Hepatocyte (in vitro differentiated cells): ENCODE measurements at regions not wholly inside any gene's neighbourhood (a gene's known extent, or its start where the extent isn't known, plus 50 kb on each side); places are given as distances from the start of the nearest gene placed in this dataset.

Source experiments
- DNase-seq: peaks from one replicate; pipeline ENCODE4 v3.0.0-alpha.2; 2016; ENCODE audit warnings: low spot score
- H2AFZ ChIP-seq: fragments of 200-600 bp; sonication (generic); 2 replicates; pipeline ENCODE4 v1.6.0; 2016; ENCODE audit warnings: antibody characterized with exemption, mild to moderate bottlenecking
- H3K27ac ChIP-seq: fragments of 200-600 bp; sonication (generic); 2 replicates; pipeline ENCODE4 v1.5.1; 2016; ENCODE audit warnings: mild to moderate bottlenecking
- H3K27me3 ChIP-seq: fragments of 200-600 bp; sonication (generic); 2 replicates; pipeline ENCODE4 v1.6.1; 2016
- H3K36me3 ChIP-seq: fragments of 200-600 bp; sonication (generic); replicated peaks from 2 replicates; pipeline ENCODE4 v1.5.1; 2016; ENCODE audit warnings: low read depth; ENCODE audit not compliant: insufficient read depth
- H3K4me1 ChIP-seq: fragments of 200-600 bp; sonication (generic); 2 replicates; pipeline ENCODE4 v1.5.1; 2016; ENCODE audit warnings: mild to moderate bottlenecking, moderate library complexity; ENCODE audit not compliant: insufficient read depth
- H3K4me2 ChIP-seq: fragments of 200-600 bp; sonication (generic); 2 replicates; pipeline ENCODE4 v1.6.0; 2016
- H3K4me3 ChIP-seq: fragments of 200-600 bp; sonication (generic); 2 replicates; pipeline ENCODE4 v1.5.1; 2016; ENCODE audit warnings: mild to moderate bottlenecking
- H3K79me2 ChIP-seq: fragments of 200-600 bp; sonication (generic); 2 replicates; pipeline ENCODE4 v1.6.0; 2017; ENCODE audit warnings: mild to moderate bottlenecking
- H3K9me2 ChIP-seq: fragments of 200-600 bp; sonication (generic); replicated peaks from 2 replicates; pipeline ENCODE4 v1.6.0; 2017; ENCODE audit warnings: mild to moderate bottlenecking; ENCODE audit not compliant: insufficient read depth
- H3K9me3 ChIP-seq: fragments of 200-600 bp; sonication (generic); 2 replicates; pipeline ENCODE4 v1.5.1; 2016; ENCODE audit warnings: low read depth, mild to moderate bottlenecking
- H4K20me1 ChIP-seq: fragments of 200-600 bp; sonication (generic); 2 replicates; pipeline ENCODE4 v1.6.0; 2016; ENCODE audit warnings: mild to moderate bottlenecking; ENCODE audit not compliant: insufficient read depth, poor library complexity, severe bottlenecking
- EZH2 ChIP-seq: fragments of 200-600 bp; sonication (generic); IDR thresholded peaks from 2 replicates; pipeline ENCODE4 v1.6.1; 2016; ENCODE audit warnings: antibody characterized with exemption, mild to moderate bottlenecking, borderline replicate concordance
- EZH2phosphoT487 ChIP-seq: fragments of 200-600 bp; sonication (generic); IDR thresholded peaks from one replicate; pipeline ENCODE4 v1.6.1; 2018; ENCODE audit warnings: antibody characterized with exemption, mild to moderate bottlenecking, low read depth, moderate library complexity; ENCODE audit not compliant: unreplicated experiment, severe bottlenecking
- WGBS: methylation state at CpG from one replicate; pipeline ENCODE4 v1.1.6; 2016; ENCODE audit warnings: low lambda C conversion rate; ENCODE audit errors: missing lambda C conversion rate; 5-methylcytosine and 5-hydroxymethylcytosine counted together
- TF ChIP-seq, protein P1 (sequence below): fragments of 200-600 bp; sonication (generic); IDR thresholded peaks from 2 replicates; pipeline ENCODE4 v1.5.1; 2016; ENCODE audit warnings: antibody characterized with exemption, mild to moderate bottlenecking; ENCODE audit not compliant: poor library complexity

- no peak overlapping the region for H3K27ac ChIP-seq
- WGBS = 84% methylated on average over 2 of the region's 2 CpGs
- no peak overlapping the region for H3K4me3 ChIP-seq
- H3K9me2 ChIP-seq = no peaks in the 10 kb centered on the region
- H3K4me1 ChIP-seq = no peaks in the 10 kb centered on the region
- no peaks in the 10 kb centered on the region for H3K27me3 ChIP-seq
- H4K20me1 ChIP-seq = no peaks in the 10 kb centered on the region
- DNase-seq = no peak
- no peak overlapping the region for H2AFZ ChIP-seq
- H3K9me3 ChIP-seq = no peaks in the 10 kb centered on the region
- TF ChIP-seq EZH2 (no peak), EZH2phosphoT487 (no peak)
- TF ChIP-seq, protein P1, sequence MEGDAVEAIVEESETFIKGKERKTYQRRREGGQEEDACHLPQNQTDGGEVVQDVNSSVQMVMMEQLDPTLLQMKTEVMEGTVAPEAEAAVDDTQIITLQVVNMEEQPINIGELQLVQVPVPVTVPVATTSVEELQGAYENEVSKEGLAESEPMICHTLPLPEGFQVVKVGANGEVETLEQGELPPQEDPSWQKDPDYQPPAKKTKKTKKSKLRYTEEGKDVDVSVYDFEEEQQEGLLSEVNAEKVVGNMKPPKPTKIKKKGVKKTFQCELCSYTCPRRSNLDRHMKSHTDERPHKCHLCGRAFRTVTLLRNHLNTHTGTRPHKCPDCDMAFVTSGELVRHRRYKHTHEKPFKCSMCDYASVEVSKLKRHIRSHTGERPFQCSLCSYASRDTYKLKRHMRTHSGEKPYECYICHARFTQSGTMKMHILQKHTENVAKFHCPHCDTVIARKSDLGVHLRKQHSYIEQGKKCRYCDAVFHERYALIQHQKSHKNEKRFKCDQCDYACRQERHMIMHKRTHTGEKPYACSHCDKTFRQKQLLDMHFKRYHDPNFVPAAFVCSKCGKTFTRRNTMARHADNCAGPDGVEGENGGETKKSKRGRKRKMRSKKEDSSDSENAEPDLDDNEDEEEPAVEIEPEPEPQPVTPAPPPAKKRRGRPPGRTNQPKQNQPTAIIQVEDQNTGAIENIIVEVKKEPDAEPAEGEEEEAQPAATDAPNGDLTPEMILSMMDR = no peak
- H3K79me2 ChIP-seq = no peaks in the 10 kb centered on the region
- H3K4me2 ChIP-seq = no peak overlapping the region
- no peaks in the 10 kb centered on the region for H3K36me3 ChIP-seq
Observed at GRCh38 chr9:82313697-82314096, 325.1 kb downstream of the SPATA31D1 start.

- Histone ChIP-seq H4K20me1 (no peaks in the 10 kb centered on the region), H3K4me2 (no peak overlapping the region), H3K79me2 (no peaks in the 10 kb centered on the region), H3K27me3 (no peaks in the 10 kb centered on the region), H3K4me1 (no peaks in the 10 kb centered on the region), H3K9me3 (no peaks in the 10 kb centered on the region), H3K27ac (no peak overlapping the region), H3K4me3 (no peak overlapping the region), H3K9me2 (no peaks in the 10 kb centered on the region), H3K36me3 (no peaks in the 10 kb centered on the region), H2AFZ (no peak overlapping the region)
- DNase-seq = no peak
- 41% methylated on average over 1 of the region's 1 CpG for WGBS
- TF ChIP-seq EZH2phosphoT487 (no peak), EZH2 (no peak)
- TF ChIP-seq, protein P1 = no peak
Observed at GRCh38 chr9:82320566-82320965, 332.0 kb downstream of the SPATA31D1 start.

- no peak for DNase-seq
- no peaks in the 10 kb centered on the region for H4K20me1 ChIP-seq
- no peak overlapping the region for H2AFZ ChIP-seq
- H3K4me1 ChIP-seq = no peaks in the 10 kb centered on the region
- H3K9me3 ChIP-seq = no peaks in the 10 kb centered on the region
- 94% methylated on average over 2 of the region's 2 CpGs for WGBS
- no peaks in the 10 kb centered on the region for H3K36me3 ChIP-seq
- no peak overlapping the region for H3K4me3 ChIP-seq
- no peaks in the 10 kb centered on the region for H3K79me2 ChIP-seq
- TF ChIP-seq EZH2 (no peak), EZH2phosphoT487 (no peak)
- TF ChIP-seq, protein P1 = no peak
- H3K4me2 ChIP-seq = no peak overlapping the region
- H3K27me3 ChIP-seq = no peaks in the 10 kb centered on the region
- no peak overlapping the region for H3K27ac ChIP-seq
- H3K9me2 ChIP-seq = no peaks in the 10 kb centered on the region
Observed at GRCh38 chr9:82325907-82326306, 337.3 kb downstream of the SPATA31D1 start.

GRCh38 chr9:82327641-82328040 lies 339.1 kb downstream of the SPATA31D1 start:
- no peak for TF ChIP-seq EZH2phosphoT487
- Histone ChIP-seq H2AFZ (no peak overlapping the region), H3K4me3 (no peak overlapping the region), H3K36me3 (no peaks in the 10 kb centered on the region), H4K20me1 (no peaks in the 10 kb centered on the region), H3K4me1 (peaks cover 12% of the 10 kb centered on the region), H3K4me2 (no peak overlapping the region), H3K27me3 (no peaks in the 10 kb centered on the region), H3K79me2 (no peaks in the 10 kb centered on the region), H3K9me2 (no peaks in the 10 kb centered on the region), H3K27ac (no peak overlapping the region), H3K9me3 (no peaks in the 10 kb centered on the region)
- WGBS = 96% methylated on average over 2 of the region's 2 CpGs
- no peak for DNase-seq
